H1 (cell line): ENCODE measurements at regions not wholly inside any gene's neighbourhood (a gene's known extent, or its start where the extent isn't known, plus 50 kb on each side); places are given as distances from the start of the nearest gene placed in this dataset.

ENCODE experiments used
- CTCF ChIA-PET: fragments of 300-600 bp; sonication (Branson Sonifier 250); formaldehyde crosslinking; loops from one replicate; lab custom pipeline; 2021; ENCODE audit not compliant: partially characterized antibody; lab: Charles Lee
- POLR2A ChIA-PET: fragments of 300-600 bp; sonication (Branson Sonifier 250); formaldehyde crosslinking; loops from one replicate; lab custom pipeline; 2021; ENCODE audit warnings: inconsistent platforms; ENCODE audit not compliant: partially characterized antibody; lab: Charles Lee
- DNase-seq, 2 experiments: peaks; one replicate each; pipeline versions ENCODE4 v3.0.0 to v3.0.0-alpha.2; 2010 to 2022; ENCODE audit warnings: low spot score in 2 of 2, low read depth in 1 of 2, mixed read lengths in 1 of 2
- FAIRE-seq: peaks from 2 replicates; lab custom pipeline; 2011; peaks lifted over from hg19 to GRCh38; lab: Jason Lieb, UNC
- H2AFZ ChIP-seq: 2 replicates; pipeline ENCODE4 v1.8.1; 2012; ENCODE audit warnings: low read length, inconsistent platforms
- H2AK5ac ChIP-seq: 2 replicates; pipeline ENCODE4 v1.6.1; 2013; ENCODE audit warnings: low read depth, low read length
- H2BK120ac ChIP-seq: replicated peaks from 2 replicates; pipeline ENCODE3; 2013; ENCODE audit warnings: low read depth, low read length, inconsistent platforms
- H2BK12ac ChIP-seq: 2 replicates; pipeline ENCODE4 v1.6.1; 2013; ENCODE audit warnings: low read depth, low read length
- H2BK15ac ChIP-seq: 2 replicates; pipeline ENCODE4 v1.6.1; 2013; ENCODE audit warnings: low read length
- H2BK20ac ChIP-seq: 2 replicates; pipeline ENCODE4 v1.6.1; 2013; ENCODE audit warnings: low read length
- H2BK5ac ChIP-seq: 2 replicates; pipeline ENCODE4 v1.6.1; 2013; ENCODE audit warnings: low read depth, low read length
- H3K14ac ChIP-seq: 2 replicates; pipeline ENCODE4 v1.6.1; 2013; ENCODE audit warnings: inconsistent platforms; ENCODE audit not compliant: insufficient read length
- H3K18ac ChIP-seq: 2 replicates; pipeline ENCODE4 v1.6.1; 2013; ENCODE audit warnings: low read length; ENCODE audit errors: extremely low read depth
- H3K23ac ChIP-seq: 2 replicates; pipeline ENCODE4 v1.6.1; 2013; ENCODE audit warnings: inconsistent platforms; ENCODE audit not compliant: insufficient read length
- H3K23me2 ChIP-seq: 2 replicates; pipeline ENCODE4 v1.6.1; 2013; ENCODE audit warnings: low read depth, low read length
- H3K27ac ChIP-seq: 2 replicates; pipeline ENCODE4 v1.6.1; 2011; ENCODE audit warnings: low read depth, low read length, inconsistent platforms
- H3K27me3 ChIP-seq, 4 experiments: replicated peaks in 1 of 4; 1 replicate in 1 of 4; 2 replicates in 3 of 4; pipeline versions ENCODE4 v1.6.1 to v1.8.1; 2011 to 2013; ENCODE audit warnings: low read length in 3 of 4, mild to moderate bottlenecking in 3 of 4, inconsistent platforms in 2 of 4, mixed read lengths in 2 of 4, moderate library complexity in 1 of 4; ENCODE audit not compliant: control insufficient read depth in 3 of 4, insufficient read depth in 3 of 4; ENCODE audit errors: extremely low read depth in 1 of 4
- H3K36me3 ChIP-seq, 4 experiments: 2 replicates each; pipeline versions ENCODE4 v1.6.1 to v1.8.1; 2011 to 2013; ENCODE audit warnings: mild to moderate bottlenecking in 4 of 4, low read length in 3 of 4, moderate library complexity in 2 of 4, control low read depth in 1 of 4, inconsistent platforms in 1 of 4; ENCODE audit not compliant: insufficient read depth in 4 of 4, control insufficient read depth in 2 of 4
- H3K4ac ChIP-seq: replicated peaks from 2 replicates; pipeline ENCODE3; 2013; ENCODE audit warnings: low read length, low read depth, mixed read lengths, inconsistent platforms; ENCODE audit not compliant: insufficient read length
- H3K4me1 ChIP-seq, 4 experiments: replicated peaks in 1 of 4; 1 replicate in 1 of 4; 2 replicates in 3 of 4; pipeline versions ENCODE4 v1.6.1 to v1.8.1; 2011 to 2013; ENCODE audit warnings: low read length in 3 of 4, inconsistent platforms in 2 of 4, mixed read lengths in 1 of 4; ENCODE audit not compliant: insufficient read depth in 4 of 4, control insufficient read depth in 3 of 4
- H3K4me2 ChIP-seq, 2 experiments: 2 replicates each; pipeline versions ENCODE4 v1.6.1 to v1.8.1; 2011 to 2013; ENCODE audit warnings: low read depth in 2 of 2, low read length in 2 of 2, control low read depth in 1 of 2, inconsistent platforms in 1 of 2, mild to moderate bottlenecking in 1 of 2; ENCODE audit not compliant: insufficient read depth in 1 of 2
- H3K4me3 ChIP-seq, 4 experiments: fragments of 200-600, 300-600 bp in 1 of 4; sonication (generic), shearing (Covaris generic), sonication (Bioruptor Twin) in 1 of 4; 2 replicates each; pipeline versions ENCODE4 v1.5.1 to v1.8.1; 2011 to 2016; ENCODE audit warnings: low read length in 4 of 4, low read depth in 3 of 4, control low read depth in 2 of 4, inconsistent platforms in 2 of 4, mild to moderate bottlenecking in 2 of 4, mixed read lengths in 1 of 4, moderate library complexity in 1 of 4; ENCODE audit not compliant: insufficient read depth in 2 of 4; ENCODE audit errors: extremely low read depth in 1 of 4
- H3K56ac ChIP-seq: replicated peaks from 2 replicates; pipeline ENCODE3; 2013; ENCODE audit warnings: low read depth, mild to moderate bottlenecking, mixed read lengths, low read length, inconsistent platforms; ENCODE audit not compliant: insufficient read length
- H3K79me1 ChIP-seq: 2 replicates; pipeline ENCODE4 v1.6.1; 2013; ENCODE audit warnings: low read depth, low read length, control low read depth
- H3K79me2 ChIP-seq, 2 experiments: 2 replicates each; pipeline versions ENCODE4 v1.6.1 to v1.8.1; 2012 to 2013; ENCODE audit warnings: low read length in 2 of 2, mild to moderate bottlenecking in 2 of 2, inconsistent platforms in 1 of 2; ENCODE audit not compliant: insufficient read depth in 2 of 2, control insufficient read depth in 1 of 2
- H3K9ac ChIP-seq, 4 experiments: replicated peaks in 1 of 4; 1 replicate in 1 of 4; 2 replicates in 3 of 4; pipeline versions ENCODE4 v1.6.1 to v1.8.1; 2011 to 2013; ENCODE audit warnings: low read depth in 3 of 4, low read length in 3 of 4, control low read depth in 2 of 4, mild to moderate bottlenecking in 2 of 4, moderate library complexity in 2 of 4, inconsistent platforms in 1 of 4; ENCODE audit errors: extremely low read depth in 1 of 4
- H3K9me3 ChIP-seq, 2 experiments: 2 replicates each; pipeline versions ENCODE4 v1.6.1 to v1.8.1; 2012 to 2013; ENCODE audit warnings: mild to moderate bottlenecking in 2 of 2, moderate library complexity in 2 of 2, control low read depth in 1 of 2, inconsistent platforms in 1 of 2, low read depth in 1 of 2, low read length in 1 of 2, mixed read lengths in 1 of 2; ENCODE audit not compliant: insufficient read depth in 2 of 2
- H4K20me1 ChIP-seq, 2 experiments: replicated peaks in 1 of 2; 2 replicates each; pipeline versions ENCODE3 to v1.8.1; 2011 to 2013; ENCODE audit warnings: inconsistent platforms in 2 of 2, low read length in 2 of 2, mild to moderate bottlenecking in 1 of 2; ENCODE audit not compliant: insufficient read depth in 2 of 2, control insufficient read depth in 1 of 2
- H4K5ac ChIP-seq: 2 replicates; pipeline ENCODE4 v1.6.1; 2013; ENCODE audit warnings: low read length, low read depth, mixed read lengths, inconsistent platforms; ENCODE audit not compliant: insufficient read length
- H4K8ac ChIP-seq: 2 replicates; pipeline ENCODE4 v1.8.0; 2013; ENCODE audit warnings: mild to moderate bottlenecking, moderate library complexity, low read length, inconsistent platforms; ENCODE audit not compliant: insufficient read depth; ENCODE audit errors: extremely low read depth
- H4K91ac ChIP-seq: replicated peaks from 2 replicates; pipeline ENCODE3; 2013; ENCODE audit warnings: low read length, mixed read lengths, inconsistent platforms; ENCODE audit not compliant: insufficient read length
- ASH2L ChIP-seq: fragments of 200-600, 300-600 bp; sonication (generic); IDR thresholded peaks from one replicate; pipeline ENCODE4 v1.7.1; 2017; ENCODE audit warnings: low read length
- BRCA1 ChIP-seq: IDR thresholded peaks from 2 replicates; pipeline ENCODE4 v1.6.1; 2012; ENCODE audit warnings: low read depth, low read length, improper control_type of control experiment
- CEBPB ChIP-seq: IDR thresholded peaks from 2 replicates; pipeline ENCODE4 v1.6.1; 2012; ENCODE audit warnings: low read depth, low read length
- CHD2 ChIP-seq: IDR thresholded peaks from 2 replicates; pipeline ENCODE4 v1.6.1; 2012; ENCODE audit warnings: low read length, improper control_type of control experiment
- CREB1 ChIP-seq: IDR thresholded peaks from 2 replicates; pipeline ENCODE4 v1.6.1; 2012; ENCODE audit warnings: inconsistent platforms
- E2F6 ChIP-seq: IDR thresholded peaks from 2 replicates; pipeline ENCODE4 v1.6.1; 2012; ENCODE audit warnings: inconsistent platforms
- GTF2F1 ChIP-seq: IDR thresholded peaks from 2 replicates; pipeline ENCODE4 v1.6.1; 2012; ENCODE audit warnings: low read depth, low read length, improper control_type of control experiment, borderline replicate concordance
- HDAC2 ChIP-seq, 2 experiments: fragments of 300-600 bp in 1 of 2; sonication (generic) in 1 of 2; IDR thresholded peaks; 2 replicates each; pipeline ENCODE4 v1.6.1; 2011 to 2012; ENCODE audit warnings: low read depth in 2 of 2, low read length in 2 of 2, mild to moderate bottlenecking in 2 of 2, moderate library complexity in 2 of 2, borderline replicate concordance in 1 of 2, inconsistent platforms in 1 of 2
- KDM1A ChIP-seq: fragments of 200-600, 300-600 bp; sonication (generic); IDR thresholded peaks from 2 replicates; pipeline ENCODE4 v1.7.1; 2016; ENCODE audit warnings: mild to moderate bottlenecking, low read length, borderline replicate concordance
- NANOG ChIP-seq: IDR thresholded peaks from 2 replicates; pipeline ENCODE4 v1.6.1; 2011; ENCODE audit warnings: low read length, low read depth, mild to moderate bottlenecking, inconsistent platforms; ENCODE audit not compliant: insufficient read depth, poor library complexity, severe bottlenecking
- RNF2 ChIP-seq: fragments of 200-900, 300-1000 bp; sonication (generic); IDR thresholded peaks from 2 replicates; pipeline ENCODE4 v1.7.1; 2016; ENCODE audit warnings: borderline replicate concordance, low read depth, mild to moderate bottlenecking, antibody characterized with exemption, low read length; ENCODE audit not compliant: poor library complexity, severe bottlenecking; ENCODE audit errors: missing control alignments
- SP1 ChIP-seq: IDR thresholded peaks from 2 replicates; pipeline ENCODE4 v1.6.1; 2011; ENCODE audit warnings: low read depth, low read length
- SRF ChIP-seq: IDR thresholded peaks from 2 replicates; pipeline ENCODE4 v1.6.1; 2011; ENCODE audit warnings: mild to moderate bottlenecking, low read depth, low read length, moderate library complexity
- TCF12 ChIP-seq: IDR thresholded peaks from 2 replicates; pipeline ENCODE4 v1.6.1; 2011; ENCODE audit warnings: low read depth, mild to moderate bottlenecking, low read length
- WGBS, 2 experiments: shearing (Covaris generic) in 1 of 2; methylation state at CpG; one replicate each; pipeline versions ENCODE4 v1.1.6 to v1.1.7; 2013 to 2015; ENCODE audit warnings: low lambda C conversion rate in 2 of 2, mixed read lengths in 2 of 2, inconsistent platforms in 1 of 2, low coverage in 1 of 2, missing lambda C conversion rate in 1 of 2; ENCODE audit not compliant: insufficient replicate concordance in 2 of 2, insufficient coverage in 1 of 2, insufficient read length in 1 of 2; ENCODE audit errors: extremely low coverage in 1 of 2, missing lambda C conversion rate in 1 of 2; 5-methylcytosine and 5-hydroxymethylcytosine counted together

- POLR2A ChIA-PET: no interaction called here
- Histone ChIP-seq H2AK5ac (no peak overlapping the region), H2AFZ (peak overlapping the region; percentile 83)
These were observed 162.3 kb upstream of the CAMK1G start for GRCh38 chr1:209421186-209421585.

More at GRCh38 chr1:209421186-209421585, 162.3 kb upstream of the CAMK1G start:
- no peak overlapping the region for H3K23ac ChIP-seq
- H3K27ac ChIP-seq: no peak overlapping the region
- H3K79me2 ChIP-seq: no peaks in the 10 kb centered on the region
- H3K9ac ChIP-seq: no peak overlapping the region
- no peaks in the 10 kb centered on the region for H3K79me1 ChIP-seq
- H3K4ac ChIP-seq: no peak overlapping the region
- FAIRE-seq (peak; percentile 24), DNase-seq (no peak)
- H3K23me2 ChIP-seq: no peaks in the 10 kb centered on the region; the same call in 1 of the 2 replicates
- no peak overlapping the region for H2BK12ac ChIP-seq
- H3K9me3 ChIP-seq: no peaks in the 10 kb centered on the region
- no peak overlapping the region for H2BK20ac ChIP-seq
- no peak overlapping the region for H3K4me2 ChIP-seq
- no peak overlapping the region for H2BK15ac ChIP-seq
- H3K36me3 ChIP-seq: no peaks in the 10 kb centered on the region
- 82% methylated on average over 4 of the region's 4 CpGs; no CpG with 5 or more reads in 1 of the 2 experiments for WGBS, 2 experiments
- H4K91ac ChIP-seq: no peak overlapping the region
- H3K14ac ChIP-seq: no peak overlapping the region
- CTCF ChIA-PET: interaction anchor here (0.7 to 4.5 kb wide), 7 partner anchors 12 to 213 kb away, joined by 3 to 19 read pairs (median 5); no protein-coding TSS in a partner anchor
- no peak overlapping the region; the same call in 1 of the 2 replicates for H3K18ac ChIP-seq
- no peak overlapping the region for H3K56ac ChIP-seq
- no peak overlapping the region for H2BK5ac ChIP-seq
- H3K27me3 ChIP-seq: peaks cover 0 to 7% (median 1%) of the 10 kb centered on the region in 4 experiments; a peak in 3 of 7 replicates
- no peak overlapping the region for H3K4me3 ChIP-seq
- no peaks in the 10 kb centered on the region for H4K20me1 ChIP-seq
- H4K8ac ChIP-seq: no peak overlapping the region
- H2BK120ac ChIP-seq: no peak overlapping the region
- TF ChIP-seq NANOG: no peak
- no peak for TF ChIP-seq CREB1
- no peak for TF ChIP-seq CEBPB
- TF ChIP-seq ASH2L: no peak
- no peak for TF ChIP-seq HDAC2 (IDR thresholded peaks at IDR 0.05; ENCODE audit: borderline replicate concordance in 1 of 2, low read depth in 2 of 2, low read length in 2 of 2)
- no peak for TF ChIP-seq KDM1A
- no peak for TF ChIP-seq TCF12
- no peak for TF ChIP-seq BRCA1
- TF ChIP-seq CHD2: no peak
- no peak for TF ChIP-seq GTF2F1
- TF ChIP-seq RNF2: no peak
- no peak for TF ChIP-seq SP1
- no peak for TF ChIP-seq E2F6
- TF ChIP-seq SRF: no peak
- peaks cover 0 to 7% (median 2%) of the 10 kb centered on the region in 4 experiments; a peak in 3 of 7 replicates for H3K4me1 ChIP-seq
- no peak overlapping the region for H4K5ac ChIP-seq
